Umbilical cord (tissue), 1 donor: ENCODE measurements at regions not wholly inside any gene's neighbourhood (a gene's known extent, or its start where the extent isn't known, plus 50 kb on each side); places are given as distances from the start of the nearest gene placed in this dataset.

Experiments used
- DNase-seq: peaks from one replicate; pipeline ENCODE4 v3.0.0-alpha.2; 2015; ENCODE audit warnings: low spot score

DNA sequence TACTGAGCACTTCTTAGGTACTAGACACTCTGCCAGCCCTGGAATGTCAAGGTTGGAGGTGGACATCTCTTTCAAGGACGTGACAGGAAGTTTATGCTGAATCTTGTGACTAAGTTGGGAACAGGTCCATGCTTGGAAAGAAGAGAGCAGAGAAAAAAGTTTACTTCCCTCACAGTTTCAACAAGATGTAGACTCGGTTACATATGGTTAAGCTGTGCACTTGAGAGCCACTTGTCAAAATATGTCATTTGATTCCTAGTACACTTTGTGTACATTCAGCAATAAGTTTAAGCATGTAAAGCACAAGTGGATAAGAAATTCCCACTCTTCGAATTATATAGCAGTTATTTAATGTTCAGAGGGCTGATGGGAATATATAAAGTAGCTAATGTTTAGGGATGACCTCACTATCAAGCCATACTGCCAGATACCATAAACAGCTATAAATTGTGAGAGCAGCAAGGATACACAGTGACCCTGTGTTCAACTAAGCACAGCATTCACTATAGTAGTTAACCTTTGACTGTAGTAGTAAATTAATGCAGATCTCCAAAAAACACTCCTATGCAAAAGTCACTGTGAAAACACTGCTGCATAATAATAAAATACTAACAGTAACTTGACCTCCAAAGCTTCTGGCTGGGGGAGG lies 1944.6 kb upstream of the WWC1 start:
- no peak for DNase-seq

DNA sequence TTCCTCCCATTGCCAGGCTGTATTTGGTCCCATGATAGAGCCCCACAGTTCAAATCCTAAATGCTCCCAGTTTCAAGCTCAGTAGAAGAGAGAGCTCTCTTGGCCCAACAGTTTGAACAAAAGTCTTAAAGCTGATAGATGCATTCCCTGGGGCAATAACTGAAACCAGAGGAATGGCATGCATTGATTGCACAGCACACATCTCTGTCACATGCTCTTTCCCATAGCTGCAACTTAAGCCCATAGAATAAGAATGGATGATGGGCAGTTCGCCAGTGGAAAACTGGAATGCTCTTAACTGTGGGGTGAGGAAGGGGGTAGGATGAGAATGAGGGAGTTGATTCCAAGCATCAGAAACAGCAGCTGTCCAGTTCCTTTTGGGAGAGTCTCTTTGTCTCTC lies 1942.4 kb upstream of the WWC1 start:
- DNase-seq = peak; percentile 48

DNA sequence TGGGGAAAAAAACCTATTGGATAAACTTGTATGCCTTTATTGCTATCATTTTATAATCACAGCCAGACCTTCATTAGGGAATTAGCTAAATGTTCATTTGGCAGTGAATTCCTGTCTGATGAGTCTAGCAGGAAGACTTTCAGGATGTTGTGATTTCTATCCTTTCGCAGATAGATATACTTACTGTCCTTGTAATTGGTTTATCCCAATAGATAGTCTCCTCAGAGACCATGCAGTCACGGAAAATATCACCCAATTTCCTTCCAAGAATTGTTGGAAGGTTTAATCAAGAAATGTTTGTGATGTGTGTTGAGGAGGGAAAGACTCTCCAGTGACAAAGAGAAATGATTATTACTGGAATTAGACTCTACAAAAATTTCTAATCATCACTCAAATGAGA lies 1937.9 kb upstream of the WWC1 start:
- DNase-seq = no peak

DNA sequence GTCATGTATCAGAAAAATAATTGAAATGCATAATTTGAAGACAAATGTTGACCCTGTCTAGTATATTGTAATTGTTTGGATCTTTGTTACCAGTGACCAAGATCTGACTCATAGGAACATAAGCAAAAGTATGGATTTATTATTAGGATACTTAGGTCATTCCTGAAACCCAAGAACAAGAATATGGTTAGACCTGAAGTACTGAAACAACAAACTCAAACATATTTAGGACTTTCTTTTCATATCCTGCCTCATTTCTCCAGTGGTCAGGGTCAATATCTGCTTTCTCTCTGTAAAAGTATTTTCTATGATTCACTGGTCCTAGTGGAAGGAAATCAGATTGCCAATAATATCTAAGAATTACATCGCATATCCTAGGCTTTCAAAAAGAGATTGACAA lies 1937.1 kb upstream of the WWC1 start:
- DNase-seq = no peak

DNA sequence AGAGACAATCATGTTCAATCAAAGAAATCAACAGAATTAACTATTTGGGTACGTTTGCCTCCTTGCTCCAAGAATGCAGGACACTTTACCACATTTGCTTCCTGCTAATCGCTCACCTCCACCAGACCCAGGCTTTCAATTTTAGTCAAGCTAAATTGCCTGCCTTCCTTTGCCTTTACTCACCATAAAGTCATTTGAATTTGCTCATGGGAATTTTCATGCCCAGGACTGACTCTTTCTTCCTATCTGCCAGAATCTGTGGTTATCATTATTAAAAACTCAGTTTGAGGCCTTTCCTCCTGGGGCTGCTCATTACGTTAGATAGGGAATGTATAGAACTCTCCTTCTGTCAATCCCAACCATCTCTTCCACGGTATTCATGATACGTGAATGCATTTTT lies 1935.3 kb upstream of the WWC1 start:
- DNase-seq = no peak

DNA sequence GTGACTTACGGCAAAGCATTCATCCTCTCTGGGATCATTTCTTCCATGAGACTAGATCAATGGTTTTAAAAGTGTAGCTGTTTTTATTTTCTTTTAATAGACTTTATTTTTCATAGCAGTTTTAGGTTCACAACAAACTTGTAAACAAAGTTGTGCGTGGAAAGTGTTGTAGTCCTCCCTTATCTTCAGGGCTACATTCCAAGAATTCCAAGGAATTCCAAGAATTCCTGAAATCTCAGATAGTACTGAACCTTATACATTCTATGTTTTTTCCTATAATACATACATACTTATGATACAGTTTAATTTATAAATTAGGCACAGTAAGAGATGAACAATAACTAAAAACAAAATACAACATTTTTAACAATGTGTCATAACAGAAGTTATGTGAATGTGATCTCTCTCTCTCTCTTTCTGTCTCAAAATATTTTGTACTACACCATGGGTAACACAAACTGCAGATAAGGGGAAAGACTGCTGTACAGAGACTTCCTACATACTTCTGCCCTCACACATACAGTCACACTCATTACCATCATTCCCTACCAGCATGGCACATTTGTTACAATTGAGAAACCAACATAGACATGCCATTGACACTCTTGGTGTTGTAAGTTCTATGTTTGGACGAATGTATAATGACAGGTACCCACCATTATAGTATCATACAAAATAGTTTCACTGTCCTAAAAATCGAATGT lies 1933.2 kb upstream of the WWC1 start:
- DNase-seq = no peak

DNA sequence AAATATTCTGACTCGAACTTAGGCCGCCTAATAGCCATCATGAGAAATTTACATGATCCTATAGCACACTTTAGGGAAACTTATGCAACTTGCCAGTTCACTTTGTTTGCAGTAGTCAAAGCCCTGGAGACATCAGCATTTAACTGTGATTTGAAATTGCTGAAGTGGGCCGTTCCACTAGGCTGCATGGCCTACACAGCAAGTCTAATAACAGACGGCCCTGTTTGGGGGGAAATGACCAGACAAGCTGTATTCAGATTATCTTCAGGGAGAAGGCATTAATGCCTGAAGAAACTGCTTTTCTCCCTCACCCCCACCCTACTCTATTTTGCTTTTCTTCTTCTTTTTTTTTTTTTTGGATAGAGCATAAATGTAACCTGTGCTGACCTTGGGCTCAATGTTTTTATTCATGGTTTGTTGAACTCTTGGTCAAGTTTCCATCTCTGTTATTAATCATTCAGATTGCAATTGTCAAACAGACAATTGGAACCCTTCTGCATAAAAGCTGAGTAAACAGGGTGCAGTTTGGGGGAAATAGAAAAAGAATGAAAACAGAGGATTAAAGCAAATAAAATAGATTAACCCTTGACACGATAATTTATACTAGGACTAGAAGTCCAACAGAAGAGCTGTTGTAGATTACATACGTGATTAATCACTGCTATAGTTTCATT lies 1928.2 kb upstream of the WWC1 start:
- no peak for DNase-seq

DNA sequence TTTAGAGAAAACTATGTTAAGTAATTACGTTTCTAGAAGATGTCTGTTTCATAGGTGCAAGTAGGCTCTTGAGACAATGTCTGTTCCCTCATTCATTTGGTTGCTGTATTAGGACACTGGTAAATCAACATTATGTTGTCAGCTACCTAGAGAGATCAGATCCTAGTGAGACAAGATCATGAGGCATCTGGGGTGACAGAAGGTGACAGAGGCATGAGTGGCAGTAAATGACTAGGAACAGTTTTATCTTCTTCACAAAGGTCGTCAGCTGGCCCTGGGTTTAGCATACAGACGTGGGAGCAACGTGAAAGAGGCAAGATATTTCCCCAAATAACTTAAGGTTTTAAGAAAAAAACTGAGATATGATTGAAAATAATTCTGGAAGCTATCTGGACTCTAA lies 1926.3 kb upstream of the WWC1 start:
- no peak for DNase-seq

DNA sequence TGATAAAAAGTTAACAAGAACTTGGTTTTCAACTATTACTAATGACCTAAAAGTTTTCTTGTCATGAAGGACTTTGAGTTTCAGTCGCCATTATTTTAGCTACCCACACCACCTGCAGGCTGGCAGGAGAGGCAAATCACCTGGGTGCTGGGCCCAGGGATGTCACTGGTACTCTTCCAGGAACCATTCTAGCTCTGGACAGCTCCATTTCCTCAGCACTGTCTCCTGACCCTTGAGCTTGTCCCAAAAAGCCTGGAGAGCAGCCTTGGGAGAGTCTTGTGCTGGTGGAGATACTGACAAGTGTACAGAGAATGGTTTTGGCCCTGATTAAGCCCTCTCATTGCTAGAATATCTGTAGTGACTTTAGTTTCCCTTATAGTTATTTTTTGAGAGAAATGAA lies 1924.1 kb upstream of the WWC1 start:
- DNase-seq = no peak

DNA sequence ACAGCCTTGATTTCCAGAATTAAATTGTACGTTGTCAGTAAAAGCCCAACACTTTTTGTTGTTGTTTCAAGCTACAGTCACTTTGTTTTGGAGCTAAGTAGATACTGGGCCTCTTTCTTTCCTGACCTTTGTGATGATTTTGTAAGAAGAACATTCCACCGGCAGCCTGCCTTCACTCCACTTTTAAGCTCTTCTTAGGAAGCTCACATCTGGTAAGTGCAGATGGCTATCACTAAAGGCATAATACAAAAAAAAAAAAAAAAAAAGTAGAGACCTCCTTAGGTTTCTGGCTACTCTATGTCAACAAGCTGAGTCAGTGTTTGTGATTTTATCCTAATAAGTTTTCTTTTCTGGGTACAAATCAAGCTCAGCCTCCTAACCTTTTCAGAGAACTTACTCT lies 1922.1 kb upstream of the WWC1 start:
- peak; percentile 41 for DNase-seq

DNA sequence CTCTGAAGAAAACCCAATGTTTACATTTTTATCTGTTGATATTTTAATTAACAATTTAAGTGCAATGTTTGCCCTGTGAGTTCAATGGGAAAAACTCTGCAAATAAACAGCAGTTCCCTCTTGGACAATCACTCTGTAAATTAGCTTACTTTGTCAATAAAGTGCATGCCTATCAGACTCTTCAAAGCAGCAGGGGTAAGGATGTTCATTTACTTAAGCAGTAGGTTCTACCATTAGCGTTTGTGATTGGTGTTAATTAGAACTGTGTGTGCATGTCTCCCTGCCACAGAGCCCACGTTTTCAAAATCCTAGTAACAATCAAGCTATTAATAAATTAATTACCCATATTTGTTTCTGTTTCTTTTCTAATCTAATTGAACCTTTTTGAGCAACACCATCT lies 1921.6 kb upstream of the WWC1 start:
- no peak for DNase-seq

DNA sequence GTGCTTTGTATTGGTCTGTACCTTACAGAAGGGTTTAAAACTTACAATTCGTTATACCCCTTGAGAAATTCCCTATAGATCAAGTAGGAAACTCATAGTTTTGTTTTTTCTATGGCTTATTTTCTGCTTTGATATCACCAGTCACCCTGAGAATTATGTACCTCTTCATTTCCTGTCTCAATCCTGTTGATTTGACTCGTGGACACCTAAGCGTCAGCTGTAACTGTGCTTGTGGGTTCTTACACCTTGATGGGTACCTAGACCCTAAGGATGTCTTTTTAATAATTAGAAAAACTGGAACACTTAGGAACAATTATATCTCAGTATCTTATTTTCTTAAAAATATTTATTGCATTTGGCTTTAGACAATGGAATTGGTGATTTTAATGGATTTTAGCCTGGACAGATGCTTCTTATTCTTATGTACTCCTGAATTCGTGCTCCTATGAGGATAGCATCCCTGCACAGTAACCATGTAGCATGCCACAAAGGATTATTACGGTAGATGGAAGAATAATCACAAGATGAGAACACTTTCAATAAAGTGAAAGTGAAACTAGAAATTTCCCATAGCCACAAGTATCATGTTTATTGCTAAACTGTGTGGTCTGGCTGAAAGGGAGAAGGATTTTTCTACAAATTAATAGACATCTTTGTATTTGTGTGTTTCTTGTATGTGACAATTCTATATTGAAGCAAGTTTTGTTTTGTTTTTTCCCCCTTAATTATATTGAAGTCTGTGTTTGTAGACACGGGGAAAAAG lies 1920.3 kb upstream of the WWC1 start:
- DNase-seq = no peak

DNA sequence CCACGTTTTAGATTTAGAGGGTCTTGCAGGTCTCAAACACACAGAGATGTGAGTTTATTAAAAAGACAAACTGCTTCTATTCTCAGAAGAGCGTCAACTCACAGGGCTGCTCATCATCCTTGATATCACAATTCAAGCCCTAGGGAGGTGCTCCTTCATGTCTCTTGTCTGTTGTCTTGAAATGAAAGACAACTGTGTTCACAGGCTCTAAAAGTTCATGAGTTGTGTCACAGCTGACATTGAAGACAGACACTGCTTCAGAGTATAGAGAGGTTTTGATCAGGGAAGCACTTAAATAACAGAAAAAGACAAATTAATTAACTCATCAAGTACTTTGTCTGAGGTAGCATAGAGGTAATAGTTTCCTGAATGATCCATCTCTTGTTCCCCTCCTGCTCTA lies 1917.6 kb upstream of the WWC1 start:
- no peak for DNase-seq

DNA sequence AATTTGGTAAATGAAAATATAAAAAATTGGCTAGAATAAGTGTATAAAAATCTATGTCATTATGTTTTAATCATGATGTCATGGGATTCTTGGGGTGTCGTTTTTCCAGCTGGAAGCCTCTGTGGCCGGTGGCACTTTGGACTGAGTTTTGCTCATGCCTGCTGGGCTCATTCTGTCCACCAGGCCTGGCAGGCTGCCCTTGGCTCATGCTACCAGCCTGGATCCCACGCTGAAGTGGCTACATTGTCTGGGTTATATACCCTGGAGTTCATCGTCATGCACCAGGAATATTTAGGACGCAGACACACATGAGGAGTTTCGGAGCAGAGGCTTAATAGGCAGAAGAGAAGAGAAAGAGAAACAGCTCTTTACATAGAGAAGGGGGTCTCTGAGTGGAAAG lies 1913.7 kb upstream of the WWC1 start:
- DNase-seq = no peak

DNA sequence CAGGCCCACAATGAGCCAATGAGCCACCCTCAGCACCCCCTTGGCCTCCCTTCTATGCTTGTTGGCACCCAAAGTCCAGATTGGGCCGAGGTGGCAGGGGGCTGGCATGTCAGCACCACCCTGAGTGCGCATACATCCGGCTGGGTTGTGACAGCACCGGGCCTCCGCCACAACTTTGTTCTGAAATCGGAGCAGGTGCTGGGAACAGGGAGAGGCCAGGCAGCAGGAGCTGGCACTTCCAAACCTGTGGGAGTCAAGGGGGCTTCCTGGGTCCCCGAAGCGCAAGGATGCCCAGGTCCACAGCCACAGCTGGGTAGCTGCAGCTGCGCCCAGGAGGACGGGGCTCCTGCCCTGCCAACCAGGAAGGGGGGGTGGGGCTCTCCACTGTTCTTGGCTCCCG lies 1911.9 kb upstream of the WWC1 start:
- no peak for DNase-seq

DNA sequence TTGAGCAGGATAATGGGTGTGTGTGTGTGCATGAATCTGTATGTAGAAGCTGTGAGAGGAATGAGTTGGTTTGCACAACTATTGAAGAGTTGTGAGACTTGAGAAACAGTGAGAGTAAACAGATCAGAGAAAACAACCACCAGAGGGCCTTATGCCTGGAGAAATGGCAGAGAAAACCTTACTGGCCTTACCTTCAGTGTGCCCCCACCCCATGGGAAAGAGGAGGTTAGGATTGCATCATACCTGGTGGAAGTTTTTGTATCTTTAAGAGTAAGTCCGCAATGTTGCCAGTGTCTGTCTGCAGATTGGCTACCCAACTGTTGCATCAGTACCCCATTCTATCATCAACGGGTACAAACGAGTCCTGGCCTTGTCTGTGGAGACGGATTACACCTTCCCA lies 1909.4 kb upstream of the WWC1 start:
- DNase-seq = no peak

DNA sequence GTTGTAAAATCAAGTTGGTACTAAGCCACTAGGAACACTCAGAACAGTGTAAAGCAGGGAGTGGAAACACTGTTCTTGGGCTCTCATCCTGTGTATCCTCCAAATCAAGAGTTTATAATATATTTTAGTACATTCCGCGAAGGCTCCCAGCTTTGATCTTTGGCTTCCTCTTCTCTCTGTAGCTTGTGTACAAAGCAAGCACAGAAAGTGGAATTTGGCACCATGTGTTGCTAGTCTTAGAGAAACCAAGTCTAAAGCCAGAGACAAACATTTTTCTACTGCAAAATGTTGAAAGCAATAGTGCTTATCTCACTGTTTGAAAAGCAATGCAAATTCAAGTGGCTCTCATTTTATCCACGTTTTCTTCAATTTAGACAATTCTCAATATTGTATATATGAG lies 1893.3 kb upstream of the WWC1 start:
- DNase-seq = peak; percentile 39

DNA sequence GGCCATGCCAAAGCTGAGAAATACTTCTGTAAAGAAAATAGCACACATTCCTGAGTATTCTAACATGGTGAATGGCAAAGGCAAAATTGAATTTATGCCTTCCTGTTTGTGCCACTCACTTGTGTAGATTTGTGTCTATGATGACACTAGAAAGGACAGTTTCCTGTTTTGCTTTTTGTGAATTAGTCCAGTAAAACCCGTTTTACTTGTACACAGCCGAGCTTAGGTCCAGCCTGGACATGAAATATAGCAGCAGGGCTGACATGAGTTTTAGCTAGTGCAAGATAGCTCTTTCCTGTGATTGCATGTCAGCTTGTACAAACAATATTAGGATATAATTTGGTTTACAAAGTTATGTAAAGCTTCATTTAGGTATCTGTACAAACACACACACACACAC lies 1891.7 kb upstream of the WWC1 start:
- peak; percentile 80 for DNase-seq

DNA sequence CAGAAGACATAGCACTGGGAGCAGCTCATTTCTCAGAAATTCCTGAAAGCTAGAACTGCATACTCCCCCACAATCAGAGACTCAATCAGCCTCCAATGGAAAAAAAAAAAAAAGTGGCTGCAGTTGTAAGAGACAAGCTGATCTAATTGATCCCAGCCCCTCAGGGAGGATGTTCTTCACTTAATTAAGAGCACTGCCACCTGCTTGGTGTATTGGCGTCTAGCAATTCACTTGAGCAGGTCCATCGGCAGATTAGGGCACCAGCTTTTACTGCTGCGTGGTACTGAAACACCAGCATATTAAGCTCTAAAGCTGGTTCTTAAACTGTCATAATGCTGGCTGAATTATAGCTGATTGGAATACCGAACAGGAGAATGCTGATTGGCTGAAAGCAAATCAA lies 1890.1 kb upstream of the WWC1 start:
- DNase-seq = no peak

DNA sequence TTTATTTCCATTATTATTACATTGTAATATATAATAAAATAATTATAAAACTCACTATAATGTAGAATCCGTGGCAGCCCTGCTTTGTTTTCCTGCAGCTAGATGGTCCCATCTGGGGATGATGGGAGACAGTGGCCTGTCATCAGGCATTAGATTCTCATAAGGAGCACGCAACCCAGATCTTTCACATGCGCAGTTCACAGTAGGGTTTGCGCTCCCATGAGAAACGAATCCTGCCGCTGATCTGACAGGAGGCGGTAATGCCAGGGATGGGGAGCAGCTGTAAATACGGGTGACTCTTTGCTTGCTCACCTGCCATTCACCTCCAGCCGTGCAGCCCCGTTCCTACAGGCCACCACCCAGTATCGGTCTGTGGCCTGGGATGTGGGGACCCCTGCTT lies 1879.3 kb upstream of the WWC1 start:
- DNase-seq = no peak

DNA sequence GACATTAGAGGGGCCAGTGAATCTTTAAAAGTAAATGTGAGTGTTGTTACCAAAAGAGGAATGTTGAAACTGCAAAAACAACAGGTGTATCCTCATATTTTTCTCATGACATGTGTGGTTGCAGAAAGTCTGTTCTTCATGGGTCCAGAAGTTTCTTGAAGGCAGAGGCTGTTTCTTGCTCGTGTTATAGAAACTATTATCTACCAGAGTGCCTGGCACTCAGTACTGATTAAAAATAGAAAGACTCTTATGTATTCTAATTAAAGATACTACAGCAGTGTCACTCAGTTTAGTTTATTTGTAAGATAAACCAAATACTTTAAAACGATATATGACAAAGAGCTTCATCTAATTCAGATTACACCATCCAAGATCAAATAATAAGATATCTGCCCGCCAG lies 1864.2 kb upstream of the WWC1 start:
- no peak for DNase-seq

DNA sequence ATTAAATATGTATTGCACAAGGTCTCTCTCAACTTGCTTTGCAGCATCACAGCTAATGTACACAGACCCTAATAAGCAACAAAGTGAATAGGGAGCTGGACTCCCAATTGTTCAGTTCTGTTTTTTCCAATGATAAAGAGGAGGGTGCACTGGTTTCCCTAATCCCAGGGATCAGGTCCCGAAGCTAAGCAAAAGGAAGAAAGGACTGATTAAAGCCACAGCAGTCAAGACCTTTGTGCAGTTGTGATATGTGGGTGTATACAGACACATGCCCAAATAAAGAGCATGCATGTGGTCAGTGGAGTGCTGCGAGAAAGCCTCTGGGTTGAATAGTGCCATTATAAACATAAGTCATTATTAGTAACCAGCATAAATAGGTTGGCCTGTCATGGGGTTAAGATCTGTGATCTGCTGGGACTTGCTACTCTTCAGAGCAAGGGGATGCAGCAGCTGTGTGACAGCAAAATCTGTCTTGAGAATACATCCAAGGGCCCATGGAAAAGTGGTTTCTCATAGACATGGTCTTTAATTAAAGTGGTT lies 1863.1 kb upstream of the WWC1 start:
- DNase-seq = no peak
